COLO668 (cell line): ENCODE measurements at regions not wholly inside any gene's neighbourhood (a gene's known extent, or its start where the extent isn't known, plus 50 kb on each side); places are given as distances from the start of the nearest gene placed in this dataset.
"Not testable (repeated sequence)": the region's sequence is repeated elsewhere in the genome, so short reads cannot be mapped to it uniquely, and the experiment has no call there.

Experiments used
- DNase-seq: peaks from one replicate; lab custom pipeline; 2025; ENCODE audit not compliant: unreplicated experiment; lab: John Stamatoyannopoulos, UW

DNA sequence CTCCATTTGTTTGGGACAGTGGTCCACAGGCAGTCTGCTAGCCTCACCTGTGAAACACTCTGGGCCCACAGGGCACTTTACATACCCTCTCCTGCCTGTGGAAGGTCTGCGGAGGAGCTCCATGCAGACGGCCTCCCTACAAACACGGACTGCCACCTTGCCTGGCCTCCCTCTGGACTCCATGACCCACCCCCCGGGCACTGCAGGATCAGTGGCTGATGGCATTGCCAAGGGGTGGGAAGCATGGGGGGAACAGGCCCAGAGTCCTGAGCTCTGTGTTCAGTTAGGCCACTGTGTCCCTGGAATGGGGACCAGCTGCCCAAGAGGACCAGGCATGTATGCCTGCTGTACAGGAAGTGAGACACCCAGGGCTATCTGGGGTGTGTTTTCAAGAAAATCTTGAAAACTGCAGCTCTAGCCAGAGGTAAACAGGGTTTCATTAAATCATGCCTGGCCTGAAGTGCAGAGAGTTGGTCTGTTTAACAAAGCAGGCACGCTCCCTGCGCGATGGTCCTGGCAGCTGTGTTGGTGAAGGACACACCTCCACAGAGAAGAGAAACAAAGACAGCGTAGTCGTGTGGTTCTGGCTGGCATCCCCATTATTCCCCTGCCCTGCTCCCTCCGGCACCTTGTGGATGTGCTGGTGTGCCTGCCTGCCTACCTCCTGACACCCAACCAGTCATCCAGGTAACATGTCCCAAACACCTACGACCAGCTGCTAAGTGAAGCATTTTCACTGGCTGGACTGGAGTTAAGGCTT is 470.8 kb upstream of the ZMIZ1 start:
- DNase-seq = no peak

DNA sequence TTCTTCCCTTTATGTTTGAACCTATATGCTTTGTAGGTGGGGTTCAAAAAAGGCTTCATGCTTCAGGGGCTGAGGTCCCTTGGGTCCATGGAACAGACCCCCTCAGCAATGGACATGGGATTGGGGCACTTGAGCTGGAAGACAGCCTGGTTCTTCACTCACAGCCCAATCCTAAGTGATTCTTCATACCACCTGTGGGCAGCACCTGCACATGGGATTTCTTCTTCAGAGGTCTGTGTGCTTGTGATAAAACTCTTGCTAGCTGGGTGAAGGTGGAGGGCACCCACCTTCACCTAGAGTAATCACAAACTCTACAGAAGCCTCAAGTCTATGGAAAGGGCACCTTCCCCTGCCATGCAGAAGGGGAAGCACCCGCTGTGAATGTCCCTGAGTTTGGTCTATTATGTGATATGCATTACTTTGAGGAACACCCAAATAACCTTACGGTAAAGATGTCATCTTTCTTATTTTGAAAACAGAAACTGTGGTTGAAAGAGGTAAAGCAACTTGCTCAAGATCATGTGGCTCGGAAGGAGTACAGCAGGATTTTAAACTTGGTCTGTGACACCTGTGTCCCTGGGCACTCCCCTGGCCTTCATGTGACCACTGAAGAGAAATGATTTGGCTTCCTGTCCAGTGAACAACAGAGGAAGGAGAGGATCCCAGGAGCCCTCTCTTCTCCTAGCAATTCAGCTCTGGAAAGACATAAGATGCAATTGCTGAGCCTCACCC is 469.5 kb upstream of the ZMIZ1 start:
- no peak for DNase-seq

DNA sequence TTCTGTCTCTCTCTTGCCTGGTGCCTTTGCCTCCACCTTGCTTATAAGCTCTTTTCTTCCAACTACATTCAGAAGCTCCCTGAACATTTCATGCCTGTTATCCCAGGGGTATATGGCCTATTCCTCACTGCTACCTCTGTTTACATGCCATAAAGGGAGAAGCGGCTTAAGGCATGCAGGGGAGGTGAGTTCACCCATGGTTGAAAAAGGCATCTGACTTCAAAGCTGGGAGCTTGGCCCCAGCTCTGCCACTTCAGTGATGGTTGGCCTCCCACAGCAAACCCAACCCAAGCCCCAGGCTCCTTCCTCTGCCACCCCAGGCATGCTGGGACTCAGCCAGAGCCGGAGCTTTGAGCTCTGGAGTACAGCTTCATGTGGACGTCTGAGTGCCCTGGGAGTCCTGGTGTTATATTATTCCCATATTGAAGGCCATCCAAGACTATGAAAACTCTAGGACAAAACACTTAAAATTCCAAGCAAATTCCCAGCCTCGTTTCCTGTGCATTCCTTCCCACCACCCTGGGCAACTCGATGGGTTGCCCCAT is 468.6 kb upstream of the ZMIZ1 start:
- no peak for DNase-seq

DNA sequence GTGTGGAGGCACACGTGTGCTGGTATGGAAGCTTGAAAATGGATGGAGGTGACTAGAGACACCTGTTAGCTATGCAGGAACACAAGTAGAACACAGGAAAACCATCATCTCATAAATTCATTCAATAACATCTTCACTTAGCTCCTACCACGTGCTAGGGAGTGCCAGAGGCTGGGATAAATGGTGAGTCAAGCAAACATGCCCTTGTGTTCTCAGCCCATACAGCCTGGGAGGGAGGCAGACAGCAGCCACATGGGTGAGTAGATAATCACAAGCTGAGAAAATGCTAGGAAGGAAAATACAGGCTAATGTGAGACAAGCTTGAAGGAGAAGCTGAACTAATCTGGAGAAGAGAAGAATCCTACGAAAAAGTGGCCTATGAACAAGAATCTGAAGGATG is 468.0 kb upstream of the ZMIZ1 start:
- DNase-seq = no peak

DNA sequence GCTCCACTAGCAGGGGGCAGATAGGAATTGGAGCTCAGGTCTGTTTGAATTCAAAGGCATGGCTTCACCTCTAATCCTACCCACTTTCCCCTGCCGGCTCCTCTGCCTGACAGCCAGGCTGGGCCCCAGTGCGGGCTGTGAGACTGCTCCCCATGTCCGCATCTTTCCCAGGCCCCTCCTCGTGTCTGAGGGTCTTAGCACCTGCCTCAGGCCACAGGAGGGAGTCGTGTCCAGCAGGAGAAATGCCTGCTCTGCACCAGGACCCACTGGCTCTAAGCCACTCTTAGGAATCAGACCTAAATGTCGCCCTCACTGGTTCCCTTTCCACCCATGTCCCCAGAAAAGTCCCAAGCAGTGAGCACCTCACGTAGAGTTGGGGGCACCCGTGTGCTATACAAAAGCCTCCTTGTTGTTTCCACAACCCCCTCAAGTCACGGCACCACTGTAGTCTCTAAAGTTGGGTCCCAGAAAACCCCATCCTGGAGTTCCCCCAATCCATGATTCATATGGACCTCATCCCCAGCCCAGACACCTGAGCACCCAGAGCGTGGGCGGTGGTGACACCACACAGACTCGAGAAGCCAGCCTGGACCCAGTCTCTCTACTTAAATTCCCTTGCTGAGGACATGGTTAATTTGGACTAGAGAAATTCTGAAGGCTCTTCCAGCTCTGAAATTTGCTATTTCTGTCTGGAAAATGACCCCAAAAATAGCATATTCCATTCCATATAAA is 466.4 kb upstream of the ZMIZ1 start:
- DNase-seq = no peak

DNA sequence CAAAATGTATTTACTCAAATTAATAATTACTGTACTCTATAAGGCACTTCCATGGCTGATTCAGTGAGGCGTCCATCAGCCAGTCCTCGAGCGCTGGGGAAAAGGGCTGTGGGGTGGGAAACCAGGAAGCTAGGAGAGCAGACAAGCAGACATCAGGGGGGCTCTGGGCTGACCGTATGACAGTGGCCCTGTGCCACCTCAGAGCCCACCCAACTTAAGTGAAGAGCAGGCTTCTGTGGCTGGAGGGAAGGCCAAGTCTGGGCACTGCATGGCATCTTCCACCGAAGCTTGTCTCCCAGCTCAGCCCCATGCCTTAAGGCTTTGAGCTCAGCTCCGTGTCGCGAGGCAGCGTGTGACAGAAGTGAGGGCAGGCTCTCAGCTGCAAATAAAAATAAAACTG is 464.5 kb upstream of the ZMIZ1 start:
- no peak for DNase-seq

DNA sequence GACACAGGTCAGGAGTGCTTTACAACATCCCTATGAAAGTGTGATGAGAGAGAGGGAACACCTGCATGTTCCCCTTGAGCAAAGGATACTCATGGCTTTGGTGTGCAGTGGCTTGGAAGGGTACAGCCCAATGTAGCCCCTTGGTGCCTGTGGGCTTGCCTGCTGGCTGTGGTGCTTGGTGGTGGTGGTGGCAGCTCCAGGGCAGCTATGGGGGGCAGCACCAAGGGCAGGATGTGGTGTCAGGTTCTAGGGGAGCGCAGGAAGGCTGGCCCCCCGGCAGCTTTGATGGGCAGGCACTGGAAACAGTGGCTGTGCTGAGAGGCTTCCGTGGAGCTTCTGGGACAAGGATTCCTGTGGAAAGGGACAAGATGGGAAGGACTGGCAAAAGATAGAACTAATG is 464.0 kb upstream of the ZMIZ1 start:
- DNase-seq = no peak

DNA sequence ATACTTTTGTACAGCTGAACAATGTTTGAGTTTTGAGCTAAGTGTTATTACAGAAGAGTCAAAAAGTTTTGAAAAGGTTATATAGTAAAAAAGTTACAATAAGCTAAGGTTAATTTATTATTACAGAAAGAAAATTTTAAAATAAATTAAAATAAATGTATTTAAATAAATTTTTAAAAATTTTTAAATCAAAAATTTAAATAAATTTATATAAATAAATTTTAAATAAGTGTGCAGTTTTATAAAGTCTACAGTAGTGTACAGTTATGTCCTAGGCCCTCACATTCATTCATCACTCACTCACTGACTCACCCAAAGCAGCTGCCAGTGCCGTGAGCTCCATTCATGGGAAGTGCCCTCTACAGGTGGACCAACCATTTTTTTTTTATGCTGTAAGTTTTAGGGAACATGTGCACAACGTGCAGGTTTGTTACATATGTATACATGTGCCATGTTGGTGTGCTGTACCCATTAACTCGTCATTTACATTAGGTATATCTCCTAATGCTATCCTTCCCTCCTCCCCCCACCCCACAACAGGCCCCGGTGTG is 462.9 kb upstream of the ZMIZ1 start:
- no peak for DNase-seq

DNA sequence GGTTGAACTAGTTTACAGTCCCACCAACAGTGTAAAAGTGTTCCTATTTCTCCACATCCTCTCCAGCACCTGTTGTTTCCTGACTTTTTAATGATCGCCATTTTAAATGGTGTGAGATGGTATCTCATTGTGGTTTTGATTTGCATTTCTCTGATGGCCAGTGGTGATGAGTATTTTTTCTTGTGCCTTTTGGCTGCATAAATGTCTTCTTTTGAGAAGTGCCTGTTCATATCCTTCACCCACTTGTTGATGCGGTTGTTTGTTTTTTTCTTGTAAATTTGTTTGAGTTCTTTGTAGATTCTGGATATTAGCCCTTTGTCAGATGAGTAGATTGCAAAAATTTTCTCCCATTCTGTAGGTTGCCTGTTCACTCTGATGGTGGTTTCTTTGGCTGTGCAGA is 462.0 kb upstream of the ZMIZ1 start:
- DNase-seq = not testable (repeated sequence)

DNA sequence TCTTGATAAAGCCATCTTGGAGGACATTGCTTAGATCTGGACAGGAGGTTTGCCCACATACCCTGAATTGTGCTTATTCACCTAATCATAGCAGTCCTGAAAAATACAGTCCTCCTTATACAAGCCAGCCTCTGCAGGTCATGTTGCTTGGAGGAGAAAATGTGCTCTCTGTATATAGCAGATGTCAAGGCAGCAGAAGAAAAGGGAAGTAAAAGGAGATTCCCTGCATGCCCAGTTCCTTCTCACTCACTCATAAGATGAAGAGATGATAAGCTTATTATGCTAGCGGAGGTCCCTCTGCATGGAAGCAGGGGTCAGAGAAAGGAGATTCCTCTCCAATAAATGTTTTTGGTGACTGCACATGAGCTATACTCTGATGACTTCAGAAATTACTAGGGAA is 458.8 kb upstream of the ZMIZ1 start:
- no peak for DNase-seq

DNA sequence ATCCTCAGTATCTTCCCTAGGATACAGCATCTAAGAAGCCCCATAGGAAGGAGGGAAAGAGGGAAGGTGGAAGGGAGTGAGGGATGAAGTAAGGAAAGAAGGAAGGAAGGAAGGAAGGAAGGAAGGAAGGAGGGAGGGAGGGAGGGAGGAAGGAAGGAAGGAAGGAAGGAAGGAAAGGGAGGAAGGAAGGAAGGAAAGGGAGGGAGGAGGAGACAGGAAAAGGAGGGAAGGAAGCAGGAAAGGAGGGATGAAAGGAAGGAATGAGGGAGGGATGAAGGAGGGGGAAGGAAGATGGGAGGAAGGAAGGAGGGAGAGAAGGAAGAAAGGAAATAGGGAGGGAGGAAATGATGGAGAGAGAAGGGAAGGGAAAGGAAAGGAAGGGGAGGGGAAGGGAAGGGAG is 455.6 kb upstream of the ZMIZ1 start:
- no peak for DNase-seq

DNA sequence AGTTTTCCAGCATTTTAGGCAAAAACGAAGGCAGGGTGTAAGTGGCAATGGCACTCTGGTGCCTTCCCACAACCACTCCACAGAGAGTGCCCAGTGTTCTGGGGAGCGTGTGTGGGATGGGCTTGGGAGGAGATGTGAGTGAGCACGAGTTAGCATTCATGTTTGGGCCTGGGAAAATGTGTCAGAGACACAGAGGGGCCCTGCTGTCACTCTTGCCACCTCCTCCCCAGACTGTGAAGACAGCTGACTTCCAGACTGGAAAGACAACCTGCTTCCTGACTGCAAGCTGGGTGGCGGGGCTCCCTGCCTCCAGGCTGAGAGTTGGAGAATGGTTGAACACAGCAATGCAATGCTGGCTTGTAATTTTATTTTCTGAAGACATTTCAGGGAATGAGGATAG is 454.5 kb upstream of the ZMIZ1 start:
- no peak for DNase-seq

DNA sequence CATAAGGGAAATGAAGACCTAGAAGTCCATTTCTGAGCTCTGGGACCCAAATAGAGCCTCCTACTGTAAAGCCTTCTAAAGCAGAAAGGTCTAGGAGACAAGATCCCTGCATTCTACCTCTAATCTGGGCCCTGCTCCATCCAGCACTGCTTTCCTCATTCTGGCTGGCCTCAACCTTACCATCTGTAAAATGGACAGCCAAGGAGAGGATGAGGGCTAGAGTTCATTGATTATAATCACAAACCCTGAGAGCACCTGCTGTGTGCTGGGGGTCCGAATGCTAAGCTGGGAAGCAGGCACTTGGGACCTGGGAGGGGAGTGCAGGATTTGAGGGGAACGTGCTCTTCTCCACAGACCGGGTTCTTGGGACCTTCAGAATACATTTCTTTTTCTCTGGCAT is 454.0 kb upstream of the ZMIZ1 start:
- no peak for DNase-seq

DNA sequence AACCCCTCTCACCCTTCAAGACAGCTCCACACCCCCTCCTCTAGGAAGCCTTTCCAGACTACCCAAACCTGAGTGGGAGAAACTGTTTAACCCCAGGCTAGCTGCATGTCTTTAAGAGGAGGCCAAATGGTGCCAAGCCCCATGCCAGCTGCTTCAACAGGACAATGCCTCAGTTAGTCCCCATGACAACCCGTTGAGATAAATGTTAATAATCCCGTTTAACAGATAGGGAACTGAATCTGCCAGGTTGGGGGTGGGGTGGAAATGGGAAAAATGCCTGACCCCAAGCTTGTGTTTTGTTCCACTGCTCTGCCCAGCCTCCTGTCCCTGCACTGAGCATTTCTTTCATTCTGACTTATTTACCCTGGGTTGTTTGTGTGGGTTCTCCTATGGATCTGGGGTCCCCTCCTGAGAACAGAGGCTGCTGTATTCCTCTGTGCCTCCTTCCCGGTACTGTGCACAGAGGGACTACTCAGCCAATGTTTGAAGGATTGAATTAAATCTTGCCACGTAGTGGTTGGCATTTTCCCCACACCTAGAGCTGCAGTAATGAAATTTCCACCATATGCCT is 452.6 kb upstream of the ZMIZ1 start:
- no peak for DNase-seq

DNA sequence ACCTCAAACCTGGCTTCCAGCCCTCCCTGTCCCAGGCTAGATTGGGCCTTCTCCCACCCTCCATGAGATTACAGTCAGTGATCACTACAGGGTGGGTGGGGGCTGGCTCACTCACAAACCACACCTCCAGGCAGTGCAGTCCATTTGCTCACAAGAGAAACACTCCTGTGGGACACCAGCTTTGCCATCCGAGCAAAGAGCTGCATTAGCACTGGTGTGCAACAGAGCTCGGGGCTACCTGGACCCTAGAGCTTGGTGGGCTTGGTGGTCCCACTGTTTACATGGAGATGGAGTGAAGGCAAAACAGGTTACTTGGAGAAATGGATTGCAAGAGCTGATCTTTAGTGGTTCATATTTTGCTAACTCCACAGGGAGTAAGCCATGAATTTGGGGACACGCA is 451.7 kb upstream of the ZMIZ1 start:
- DNase-seq = no peak

DNA sequence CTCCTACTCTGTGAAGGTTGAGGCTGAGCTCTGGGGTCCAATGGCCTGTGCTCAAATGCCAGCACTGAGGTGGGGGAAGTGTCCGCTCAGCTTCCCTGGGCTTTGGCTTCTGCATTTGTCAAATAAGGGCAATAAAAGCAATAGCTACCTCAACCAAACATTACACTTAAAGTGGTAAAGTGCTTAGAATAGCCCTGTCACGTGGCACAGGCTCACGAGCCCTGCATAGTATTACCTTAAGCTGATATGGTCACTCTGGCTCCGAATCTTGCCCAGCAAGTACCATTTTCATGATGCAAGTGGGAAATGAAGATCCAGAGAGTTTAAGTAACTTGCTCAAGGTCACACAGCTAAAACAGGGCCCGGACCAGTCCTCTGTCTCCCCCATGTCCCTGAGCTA is 451.1 kb upstream of the ZMIZ1 start:
- DNase-seq = no peak

DNA sequence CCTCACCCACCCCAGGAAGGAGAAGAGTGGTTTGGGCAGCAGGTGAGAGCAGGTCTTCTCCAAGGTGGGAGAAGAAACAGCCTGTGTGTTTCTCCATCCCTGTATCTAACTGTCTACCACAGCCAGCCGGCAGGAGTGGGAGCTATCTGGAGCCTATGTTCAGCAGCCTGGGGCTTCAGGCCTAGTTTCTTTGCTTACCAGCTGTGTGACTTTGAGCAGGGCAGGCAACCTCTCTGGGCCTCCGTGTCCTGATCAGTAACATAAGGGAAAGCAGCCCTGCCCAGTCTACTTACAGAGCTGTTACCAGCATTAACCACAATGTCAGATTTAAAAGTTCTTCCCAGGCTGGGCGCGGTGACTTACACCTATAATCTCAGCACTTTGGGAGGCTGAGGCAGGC is 450.7 kb upstream of the ZMIZ1 start:
- DNase-seq = no peak

DNA sequence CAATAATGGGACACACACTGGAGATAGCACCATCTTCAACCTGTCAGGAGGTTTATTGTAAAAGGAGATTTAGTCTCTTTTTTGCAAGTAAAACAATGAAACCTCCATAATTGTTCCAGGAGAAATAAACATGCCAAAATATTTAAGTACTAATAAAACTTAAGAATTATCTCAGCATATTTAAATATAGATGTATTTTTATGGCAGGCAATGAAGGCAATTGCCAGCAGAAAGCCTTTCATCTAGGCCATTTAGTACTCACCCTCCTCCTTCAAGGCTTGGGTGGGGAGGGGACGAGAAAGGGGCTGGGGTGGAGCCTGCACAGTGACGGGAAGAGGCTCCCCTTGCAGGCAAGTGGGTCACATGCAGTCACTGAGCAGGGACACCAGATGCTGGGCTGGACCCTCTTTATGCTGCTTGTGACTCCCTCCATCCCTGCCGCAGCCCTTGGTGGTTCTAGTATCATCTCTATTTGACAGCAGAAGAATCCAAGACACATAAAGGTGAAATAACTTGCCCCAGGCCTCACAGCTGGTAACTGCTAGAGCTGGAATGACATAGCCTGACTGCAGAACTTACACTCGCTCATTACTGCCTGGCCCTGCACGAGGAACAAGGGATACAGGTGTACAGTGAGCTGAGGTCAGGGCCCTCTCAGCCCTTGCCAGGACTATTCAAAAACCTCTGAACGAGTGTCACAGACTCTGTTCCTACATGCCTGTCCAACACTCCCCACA is 449.5 kb upstream of the ZMIZ1 start:
- DNase-seq = no peak

DNA sequence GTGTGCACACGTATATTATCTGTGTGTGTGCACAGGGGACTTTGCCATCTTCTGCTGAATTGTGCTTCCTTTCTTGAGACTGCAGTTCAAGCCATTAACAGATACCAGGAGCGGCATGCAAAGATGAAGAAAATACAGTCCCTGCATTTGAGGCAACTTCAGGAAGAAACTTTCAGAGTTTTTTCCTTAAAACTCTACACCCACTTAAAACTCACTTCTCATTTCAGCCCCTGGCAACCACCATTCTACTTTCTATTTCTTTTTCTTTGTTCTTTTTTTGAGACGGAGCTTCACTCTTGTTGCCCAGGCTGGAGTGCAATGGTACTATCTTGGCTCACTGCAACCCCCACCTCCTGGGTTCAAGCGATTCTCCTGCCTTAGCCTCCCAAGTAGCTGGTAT is 448.9 kb upstream of the ZMIZ1 start:
- no peak for DNase-seq

DNA sequence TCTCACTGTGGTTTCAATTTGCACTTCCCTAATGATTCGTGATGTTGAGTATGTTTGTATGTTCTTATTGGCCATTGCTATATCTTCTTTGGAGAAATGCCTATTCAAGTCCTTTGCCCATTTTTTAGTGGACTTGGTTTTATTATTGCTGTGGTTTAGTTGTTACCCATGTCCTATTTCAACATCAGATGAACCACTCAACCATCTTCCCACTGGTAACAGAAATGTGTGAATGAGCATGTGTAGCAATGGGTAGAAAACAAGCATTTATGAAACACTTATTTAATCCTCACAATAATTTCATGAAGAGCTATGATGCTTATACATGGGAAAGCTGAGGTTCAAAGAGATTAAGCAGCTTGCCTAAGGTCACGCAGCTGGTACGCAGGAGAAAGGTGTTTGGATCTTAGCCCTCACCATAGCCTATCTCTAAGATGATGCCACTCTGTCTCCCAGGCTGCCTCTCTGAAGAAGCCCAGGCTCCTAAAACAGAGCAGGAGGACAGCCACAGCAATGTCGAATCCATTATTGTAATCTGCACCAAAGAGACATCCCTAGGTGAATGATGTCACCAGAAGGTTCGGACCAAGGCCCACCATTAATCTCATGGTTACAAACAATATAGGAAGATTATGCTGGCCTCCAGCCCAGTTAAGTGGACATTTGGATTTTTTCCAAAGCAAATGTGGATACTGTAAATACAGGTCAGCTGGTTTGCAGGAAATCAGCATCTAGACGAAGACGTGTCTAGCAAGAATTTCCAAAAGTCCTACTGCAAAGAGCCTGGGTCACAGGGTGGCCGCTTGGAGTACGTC is 447.6 kb upstream of the ZMIZ1 start:
- DNase-seq = peak; percentile 40
